Endothelial cell (in vitro differentiated cells): ENCODE measurements at regions not wholly inside any gene's neighbourhood (a gene's known extent, or its start where the extent isn't known, plus 50 kb on each side); places are given as distances from the start of the nearest gene placed in this dataset.

ENCODE experiments used
- DNase-seq: peaks from one replicate; pipeline ENCODE4 v3.0.0; 2021; ENCODE audit warnings: low spot score
- H3K27ac Mint-ChIP-seq: one replicate; pipeline ENCODE4 v1.8.0; 2021; ENCODE audit warnings: mixed read lengths, inconsistent platforms; ENCODE audit not compliant: unreplicated experiment
- H3K27me3 Mint-ChIP-seq: one replicate; pipeline ENCODE4 v1.8.0; 2021; ENCODE audit warnings: mild to moderate bottlenecking, moderate library complexity, mixed read lengths, inconsistent platforms; ENCODE audit not compliant: unreplicated experiment
- H3K36me3 Mint-ChIP-seq: one replicate; pipeline ENCODE4 v1.8.0; 2021; ENCODE audit warnings: mild to moderate bottlenecking, low read depth, mixed read lengths, inconsistent platforms; ENCODE audit not compliant: unreplicated experiment
- H3K4me1 Mint-ChIP-seq: one replicate; pipeline ENCODE4 v1.8.0; 2021; ENCODE audit warnings: mild to moderate bottlenecking, mixed read lengths, inconsistent platforms; ENCODE audit not compliant: unreplicated experiment
- H3K4me3 Mint-ChIP-seq: one replicate; pipeline ENCODE4 v1.8.0; 2021; ENCODE audit warnings: mild to moderate bottlenecking, mixed read lengths, inconsistent platforms; ENCODE audit not compliant: unreplicated experiment
- H3K9me3 Mint-ChIP-seq: one replicate; pipeline ENCODE4 v1.8.0; 2021; ENCODE audit warnings: mixed read lengths, inconsistent platforms; ENCODE audit not compliant: unreplicated experiment
- TF ChIP-seq, protein P1 (sequence below): fragments of 200-600 bp; sonication (generic); IDR thresholded peaks from one replicate; pipeline ENCODE4 v1.5.0; 2021; ENCODE audit warnings: antibody characterized with exemption; ENCODE audit not compliant: unreplicated experiment

DNA sequence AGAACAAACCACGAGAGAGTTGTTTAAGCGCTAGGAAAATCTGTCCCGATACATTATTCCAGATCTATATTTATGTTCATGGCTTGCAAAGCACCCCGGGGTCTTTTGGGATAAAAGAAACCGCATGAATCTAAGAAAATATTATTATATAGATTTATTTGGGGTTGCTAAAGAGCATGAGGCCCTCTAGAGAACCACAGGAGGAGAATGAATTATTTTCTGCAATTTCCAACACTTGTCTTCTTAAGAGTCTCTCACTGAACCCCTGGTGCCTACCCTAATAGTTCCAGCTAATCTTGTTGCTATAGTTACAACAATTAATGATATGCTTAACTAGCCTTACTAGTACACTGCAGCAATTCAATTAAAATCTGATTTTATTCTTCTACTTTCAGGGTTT, 79.6 kb downstream of the ARRDC4 start:
- Mint-ChIP-seq H3K27ac (no peak overlapping the region), H3K27me3 (peaks cover 7% of the 10 kb centered on the region), H3K36me3 (no peaks in the 10 kb centered on the region), H3K4me3 (no peak overlapping the region), H3K4me1 (no peaks in the 10 kb centered on the region), H3K9me3 (no peaks in the 10 kb centered on the region)
- DNase-seq = no peak
- TF ChIP-seq, protein P1, sequence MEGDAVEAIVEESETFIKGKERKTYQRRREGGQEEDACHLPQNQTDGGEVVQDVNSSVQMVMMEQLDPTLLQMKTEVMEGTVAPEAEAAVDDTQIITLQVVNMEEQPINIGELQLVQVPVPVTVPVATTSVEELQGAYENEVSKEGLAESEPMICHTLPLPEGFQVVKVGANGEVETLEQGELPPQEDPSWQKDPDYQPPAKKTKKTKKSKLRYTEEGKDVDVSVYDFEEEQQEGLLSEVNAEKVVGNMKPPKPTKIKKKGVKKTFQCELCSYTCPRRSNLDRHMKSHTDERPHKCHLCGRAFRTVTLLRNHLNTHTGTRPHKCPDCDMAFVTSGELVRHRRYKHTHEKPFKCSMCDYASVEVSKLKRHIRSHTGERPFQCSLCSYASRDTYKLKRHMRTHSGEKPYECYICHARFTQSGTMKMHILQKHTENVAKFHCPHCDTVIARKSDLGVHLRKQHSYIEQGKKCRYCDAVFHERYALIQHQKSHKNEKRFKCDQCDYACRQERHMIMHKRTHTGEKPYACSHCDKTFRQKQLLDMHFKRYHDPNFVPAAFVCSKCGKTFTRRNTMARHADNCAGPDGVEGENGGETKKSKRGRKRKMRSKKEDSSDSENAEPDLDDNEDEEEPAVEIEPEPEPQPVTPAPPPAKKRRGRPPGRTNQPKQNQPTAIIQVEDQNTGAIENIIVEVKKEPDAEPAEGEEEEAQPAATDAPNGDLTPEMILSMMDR = no peak

DNA sequence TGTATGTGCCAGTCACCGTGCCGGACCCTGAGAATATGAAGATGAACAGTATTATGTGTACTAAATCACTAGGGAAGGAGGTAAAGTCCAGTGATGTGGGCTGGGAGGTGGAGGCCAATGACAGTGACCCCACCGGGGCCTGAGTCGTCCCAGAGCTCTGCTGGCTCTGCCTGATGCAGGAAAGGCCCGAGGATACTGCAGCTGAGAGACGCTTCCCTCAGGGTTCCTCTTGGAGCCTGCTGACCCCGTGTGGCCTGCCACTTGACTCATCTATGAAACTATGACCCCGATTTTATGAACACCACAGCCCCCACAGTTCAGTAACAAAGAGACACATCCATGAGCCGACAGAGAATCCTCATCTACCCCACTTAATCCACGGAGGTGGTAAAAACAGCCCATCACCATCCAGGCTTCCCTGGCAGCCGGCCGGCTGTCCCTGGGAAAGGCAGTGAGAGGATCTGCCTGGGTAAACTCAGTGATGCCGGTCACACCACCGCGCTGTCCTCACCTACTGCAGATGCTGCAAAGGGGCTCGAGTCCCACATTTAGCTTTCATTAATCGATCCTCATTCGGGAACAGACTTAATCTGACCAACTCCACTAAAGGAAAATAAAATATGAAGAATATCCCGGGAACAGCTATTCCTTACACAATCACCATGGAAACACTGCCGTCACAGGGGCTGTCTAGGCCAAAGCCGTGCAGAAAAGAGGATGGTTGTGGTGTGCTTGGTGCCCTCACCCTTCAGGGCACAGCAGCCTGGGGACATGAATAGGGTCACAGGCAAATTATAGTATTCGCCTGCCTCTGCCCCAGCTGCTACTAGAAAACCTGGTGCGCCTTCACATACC, 82.9 kb downstream of the ARRDC4 start:
- Mint-ChIP-seq H3K4me1 (no peaks in the 10 kb centered on the region), H3K4me3 (no peak overlapping the region), H3K27ac (no peak overlapping the region), H3K36me3 (no peaks in the 10 kb centered on the region), H3K9me3 (no peaks in the 10 kb centered on the region), H3K27me3 (peaks cover 7% of the 10 kb centered on the region)
- no peak for DNase-seq
- TF ChIP-seq, protein P1 = no peak

DNA sequence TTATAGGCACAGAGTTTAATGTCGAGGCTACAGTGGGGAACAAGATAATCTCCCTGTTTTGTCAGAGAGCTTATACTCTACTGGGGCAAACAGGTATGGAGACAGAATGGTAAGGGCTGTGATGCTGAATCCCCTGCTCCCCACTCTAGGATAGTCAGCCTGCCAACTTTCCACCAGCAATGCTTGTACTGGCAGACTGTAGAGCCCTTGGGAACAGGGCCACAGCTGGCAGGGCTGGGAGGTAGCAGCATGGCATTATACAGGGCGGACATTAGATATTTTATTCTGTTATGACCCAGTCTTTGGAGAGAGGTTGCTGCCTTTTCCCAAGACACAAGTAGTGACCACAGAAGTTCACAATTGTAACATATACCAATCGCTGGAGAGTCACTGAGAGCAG, 91.2 kb downstream of the ARRDC4 start:
- H3K4me1 Mint-ChIP-seq = no peaks in the 10 kb centered on the region
- TF ChIP-seq, protein P1 = no peak
- no peaks in the 10 kb centered on the region for H3K27me3 Mint-ChIP-seq
- no peak overlapping the region for H3K4me3 Mint-ChIP-seq
- H3K9me3 Mint-ChIP-seq = no peaks in the 10 kb centered on the region
- H3K36me3 Mint-ChIP-seq = no peaks in the 10 kb centered on the region
- H3K27ac Mint-ChIP-seq = no peak overlapping the region
- no peak for DNase-seq

DNA sequence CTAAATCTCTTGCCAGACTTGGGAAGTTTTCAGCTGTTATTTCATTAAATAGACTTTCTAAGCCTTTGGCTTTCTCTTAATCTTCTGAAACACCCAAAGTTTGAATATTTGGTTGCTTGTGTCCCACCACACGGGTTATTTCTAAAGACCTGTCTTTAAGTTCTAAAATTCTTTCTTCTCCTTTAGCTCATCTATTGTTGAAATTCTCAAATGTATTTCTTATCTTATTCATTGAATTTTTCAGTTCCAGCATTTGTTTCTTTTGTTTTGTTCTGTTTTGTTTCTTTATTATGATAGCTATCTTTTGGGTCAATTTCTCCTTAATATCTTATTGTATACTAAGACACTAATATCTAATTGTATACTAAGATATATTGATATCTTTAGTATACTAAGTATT, 97.0 kb downstream of the ARRDC4 start:
- DNase-seq = no peak
- TF ChIP-seq, protein P1 = no peak
- Mint-ChIP-seq H3K36me3 (no peaks in the 10 kb centered on the region), H3K4me3 (no peak overlapping the region), H3K4me1 (no peaks in the 10 kb centered on the region), H3K27me3 (no peaks in the 10 kb centered on the region), H3K9me3 (no peaks in the 10 kb centered on the region), H3K27ac (no peak overlapping the region)

DNA sequence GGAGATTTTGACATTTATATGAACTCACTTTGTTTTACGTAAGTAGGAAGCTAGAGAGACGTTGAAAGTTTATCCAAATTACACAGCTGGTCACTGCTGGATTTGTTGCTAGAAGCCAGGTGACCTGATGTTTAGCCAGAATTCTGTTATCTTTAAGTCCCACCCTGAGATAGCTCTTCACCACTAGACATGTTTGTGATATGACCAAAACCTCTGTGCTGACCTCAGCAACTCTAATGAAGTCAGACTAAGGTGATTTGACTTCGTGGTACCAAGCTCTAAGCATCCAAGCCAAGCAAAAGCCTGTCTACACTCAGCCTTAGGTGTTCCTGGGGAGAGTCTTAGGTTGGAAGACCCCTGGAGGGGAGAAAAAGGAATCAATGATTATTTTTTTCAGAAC, 102.4 kb downstream of the ARRDC4 start:
- Mint-ChIP-seq H3K4me3 (no peak overlapping the region), H3K27ac (no peak overlapping the region), H3K4me1 (no peaks in the 10 kb centered on the region), H3K27me3 (no peaks in the 10 kb centered on the region), H3K36me3 (no peaks in the 10 kb centered on the region), H3K9me3 (no peaks in the 10 kb centered on the region)
- DNase-seq = no peak
- TF ChIP-seq, protein P1 = no peak
